ENCODE measurements at regions not wholly inside any gene's neighbourhood (a gene's known extent, or its start where the extent isn't known, plus 50 kb on each side); places are given as distances from the start of the nearest gene placed in this dataset.

DNA sequence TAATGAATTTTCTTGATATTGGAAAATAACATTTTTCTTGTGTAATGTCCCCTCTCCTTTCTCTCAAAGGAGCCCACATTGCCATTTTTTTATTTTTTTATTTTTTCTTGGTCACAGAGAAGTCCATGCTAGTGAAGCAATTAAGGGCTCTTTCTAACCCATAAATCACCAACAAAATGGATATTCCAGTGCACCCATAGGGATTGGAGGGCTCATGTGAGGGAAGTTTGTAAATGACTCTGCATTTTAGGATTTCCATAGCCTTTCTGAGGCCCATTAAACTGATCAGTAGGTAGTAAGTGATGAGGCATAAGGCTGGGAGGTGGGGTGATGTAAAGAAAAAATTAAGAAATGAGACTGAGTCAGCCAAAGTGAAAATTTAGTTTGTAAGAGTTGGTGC is 55.9 kb upstream of the JAK1 start:
- Histone ChIP-seq H3K23ac (ENCODE audit: insufficient read length) (no peak overlapping the region), H3K4me3 (ENCODE audit: extremely low read depth in 1 of 4, insufficient read depth in 2 of 4, low read depth in 3 of 4, low read length in 4 of 4) (no peak overlapping the region), H2BK15ac (ENCODE audit: low read length) (no peak overlapping the region), H3K14ac (ENCODE audit: insufficient read length) (no peak overlapping the region), H3K56ac (replicated peaks; ENCODE audit: insufficient read length, low read depth, low read length) (no peak overlapping the region), H4K20me1 (replicated peaks in 1 of 2; ENCODE audit: control insufficient read depth in 1 of 2, insufficient read depth in 2 of 2, low read length in 2 of 2) (no peaks in the 10 kb centered on the region), H3K27ac (ENCODE audit: low read depth, low read length) (no peak overlapping the region), H4K91ac (replicated peaks; ENCODE audit: insufficient read length, low read length) (no peak overlapping the region), H2BK12ac (ENCODE audit: low read depth, low read length) (no peak overlapping the region), H3K4ac (replicated peaks; ENCODE audit: insufficient read length, low read depth, low read length) (no peak overlapping the region), H2BK120ac (replicated peaks; ENCODE audit: low read depth, low read length) (no peak overlapping the region), H2BK5ac (ENCODE audit: low read depth, low read length) (no peak overlapping the region), H3K9me3 (ENCODE audit: insufficient read depth in 2 of 2, low read depth in 1 of 2, low read length in 1 of 2) (no peaks in the 10 kb centered on the region; a peak in 1 of 4 replicates), H3K79me2 (ENCODE audit: control insufficient read depth in 1 of 2, insufficient read depth in 2 of 2, low read length in 2 of 2) (no peaks in the 10 kb centered on the region), H3K4me1 (replicated peaks in 1 of 4; ENCODE audit: control insufficient read depth in 3 of 4, insufficient read depth in 4 of 4, low read length in 3 of 4) (no peaks in the 10 kb centered on the region), H3K18ac (ENCODE audit: extremely low read depth, low read length) (no peak overlapping the region), H3K23me2 (ENCODE audit: low read depth, low read length) (peaks cover 1% of the 10 kb centered on the region; the same call in 1 of the 2 replicates), H3K4me2 (ENCODE audit: insufficient read depth in 1 of 2, low read depth in 2 of 2, low read length in 2 of 2) (no peak overlapping the region), H4K8ac (ENCODE audit: extremely low read depth, insufficient read depth, low read length) (no peak overlapping the region), H3K79me1 (ENCODE audit: low read depth, low read length) (no peaks in the 10 kb centered on the region), H2BK20ac (ENCODE audit: low read length) (no peak overlapping the region), H3K27me3 (replicated peaks in 1 of 4; ENCODE audit: control insufficient read depth in 3 of 4, extremely low read depth in 1 of 4, insufficient read depth in 3 of 4, low read length in 3 of 4) (no peaks in the 10 kb centered on the region), H2AFZ (ENCODE audit: low read length) (no peak overlapping the region), H4K5ac (ENCODE audit: insufficient read length, low read depth, low read length) (no peak overlapping the region), H2AK5ac (ENCODE audit: low read depth, low read length) (no peak overlapping the region), H3K9ac (replicated peaks in 1 of 4; ENCODE audit: extremely low read depth in 1 of 4, low read depth in 3 of 4, low read length in 3 of 4) (no peak overlapping the region), H3K36me3 (ENCODE audit: control insufficient read depth in 2 of 4, insufficient read depth in 4 of 4, low read length in 3 of 4) (no peaks in the 10 kb centered on the region)
- no peak for FAIRE-seq
- POLR2A ChIA-PET (ENCODE audit: partially characterized antibody), result no interaction called here
- TF ChIP-seq CHD1 (IDR thresholded peaks at IDR 0.05; ENCODE audit: low read depth, low read length) (no peak), FOSL1 (IDR thresholded peaks at IDR 0.05; ENCODE audit: insufficient read depth, low read depth, low read length) (no peak), RXRA (IDR thresholded peaks at IDR 0.05; ENCODE audit: insufficient read depth, low read depth, low read length) (no peak), EZH2 (IDR thresholded peaks at IDR 0.05; ENCODE audit: low read depth, low read length, severe bottlenecking) (no peak), CHD2 (IDR thresholded peaks at IDR 0.05; ENCODE audit: low read length) (no peak), HDAC6 (IDR thresholded peaks at IDR 0.05; ENCODE audit: low read depth, low read length) (no peak), EGR1 (IDR thresholded peaks at IDR 0.05; ENCODE audit: borderline replicate concordance, low read depth, low read length) (no peak), JUND (IDR thresholded peaks at IDR 0.05; ENCODE audit: low read length) (no peak), EP300 (IDR thresholded peaks at IDR 0.05; ENCODE audit: borderline replicate concordance in 1 of 2, low read depth in 2 of 2, low read length in 2 of 2) (no peak), POLR2A (IDR thresholded peaks at IDR 0.05; ENCODE audit: control extremely low read depth in 1 of 2, low read depth in 2 of 2, low read length in 2 of 2) (no peak), GABPA (IDR thresholded peaks at IDR 0.05; ENCODE audit: borderline replicate concordance, insufficient read depth, low read length) (no peak)
- TF ChIP-seq, protein P1, sequence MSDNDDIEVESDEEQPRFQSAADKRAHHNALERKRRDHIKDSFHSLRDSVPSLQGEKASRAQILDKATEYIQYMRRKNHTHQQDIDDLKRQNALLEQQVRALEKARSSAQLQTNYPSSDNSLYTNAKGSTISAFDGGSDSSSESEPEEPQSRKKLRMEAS (IDR thresholded peaks at IDR 0.05), result no peak
- TF ChIP-seq, protein P2, sequence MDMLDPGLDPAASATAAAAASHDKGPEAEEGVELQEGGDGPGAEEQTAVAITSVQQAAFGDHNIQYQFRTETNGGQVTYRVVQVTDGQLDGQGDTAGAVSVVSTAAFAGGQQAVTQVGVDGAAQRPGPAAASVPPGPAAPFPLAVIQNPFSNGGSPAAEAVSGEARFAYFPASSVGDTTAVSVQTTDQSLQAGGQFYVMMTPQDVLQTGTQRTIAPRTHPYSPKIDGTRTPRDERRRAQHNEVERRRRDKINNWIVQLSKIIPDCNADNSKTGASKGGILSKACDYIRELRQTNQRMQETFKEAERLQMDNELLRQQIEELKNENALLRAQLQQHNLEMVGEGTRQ (IDR thresholded peaks at IDR 0.05; ENCODE audit: low read length), result no peak
- no peak for DNase-seq (ENCODE audit: low read depth in 1 of 2, low spot score in 2 of 2)
- CTCF ChIA-PET (ENCODE audit: partially characterized antibody), result interaction anchor here (0.7 to 2.6 kb wide), 10 partner anchors 12 to 165 kb away, joined by 3 to 26 read pairs (median 4); no protein-coding TSS in a partner anchor

Measured in H1 (cell line).